GM12878 (cell line): ENCODE measurements at regions not wholly inside any gene's neighbourhood (a gene's known extent, or its start where the extent isn't known, plus 50 kb on each side); places are given as distances from the start of the nearest gene placed in this dataset.

Experiments
- ATAC-seq: fragments of 200-7000 bp; cut with Tn5 transposase; 3 replicates; pipeline ENCODE4 v1.9.1; 2020; ENCODE audit warnings: mild to moderate bottlenecking, moderate library complexity
- BruUV-seq: library from RNA; stranded (reverse); fragments of 400-500 nt; replicated peaks from 2 replicates; lab custom pipeline; 2021; lab: Mats Ljungman, UMichigan
- CTCF ChIA-PET: fragments of 300-600 bp; sonication (Branson Sonifier 250); formaldehyde crosslinking; extraction: SDS; loops from one replicate; lab custom pipeline; 2021; ENCODE audit warnings: inconsistent platforms; lab: Yijun Ruan, JAX
- POLR2A ChIA-PET: fragments of 350-600 bp; formaldehyde crosslinking; extraction: SDS; loops from one replicate; lab custom pipeline; 2021; ENCODE audit warnings: inconsistent platforms; lab: Charles Lee
- RAD21 ChIA-PET: fragments of 300-600 bp; sonication (Branson Sonifier 250); formaldehyde crosslinking; loops from one replicate; lab custom pipeline; 2023; ENCODE audit warnings: antibody characterized with exemption; ENCODE audit not compliant: unreplicated experiment; lab: Charles Lee
- SMC1A ChIA-PET: fragments of 300-600 bp; sonication (Branson Sonifier 250); formaldehyde crosslinking; loops from one replicate; lab custom pipeline; 2023; ENCODE audit not compliant: unreplicated experiment, uncharacterized antibody; lab: Charles Lee
- DNase-seq: peaks from one replicate; pipeline ENCODE4 v3.0.0-alpha.2; 2011; ENCODE audit warnings: low read depth, low spot score
- FAIRE-seq: peaks from 3 replicates; lab custom pipeline; 2011; peaks lifted over from hg19 to GRCh38; lab: Jason Lieb, UNC
- H2AFZ ChIP-seq: 2 replicates; pipeline ENCODE4 v1.6.0; 2011; ENCODE audit warnings: low read depth, low read length, control low read depth; ENCODE audit not compliant: control insufficient read depth
- H3K27ac ChIP-seq: 2 replicates; pipeline ENCODE4 v1.5.1; 2011; ENCODE audit warnings: control low read depth; ENCODE audit not compliant: control insufficient read depth, insufficient read depth
- H3K27me3 ChIP-seq, 2 experiments: replicated peaks in 1 of 2; 2 replicates each; pipeline versions ENCODE4 v1.6.0 to v1.6.1; 2011; ENCODE audit warnings: low read length in 1 of 2; ENCODE audit not compliant: control insufficient read depth in 2 of 2, insufficient read depth in 2 of 2
- H3K36me3 ChIP-seq, 2 experiments: 2 replicates each; pipeline ENCODE4 v1.5.1; 2011; ENCODE audit warnings: low read length in 1 of 2; ENCODE audit not compliant: control insufficient read depth in 2 of 2, insufficient read depth in 2 of 2
- H3K4me1 ChIP-seq: 2 replicates; pipeline ENCODE4 v1.6.1; 2011; ENCODE audit warnings: mild to moderate bottlenecking, low read length, moderate library complexity, mixed read lengths; ENCODE audit not compliant: control insufficient read depth, insufficient read depth
- H3K4me2 ChIP-seq: 2 replicates; pipeline ENCODE4 v1.6.0; 2011; ENCODE audit warnings: control low read depth; ENCODE audit not compliant: control insufficient read depth, insufficient read depth
- H3K4me3 ChIP-seq: fragments of 200-600 bp; sonication (generic); 2 replicates; pipeline ENCODE4 v1.5.1; 2016
- H3K79me2 ChIP-seq: 2 replicates; pipeline ENCODE4 v1.6.0; 2011; ENCODE audit warnings: low read length; ENCODE audit not compliant: control insufficient read depth, insufficient read depth
- H3K9ac ChIP-seq: 2 replicates; pipeline ENCODE4 v1.8.0; 2011; ENCODE audit warnings: low read length, control low read depth, mixed read lengths; ENCODE audit not compliant: control insufficient read depth, insufficient read depth
- H3K9me3 ChIP-seq: replicated peaks from 3 replicates; pipeline ENCODE4 v1.5.1; 2011; ENCODE audit warnings: mild to moderate bottlenecking, low read length; ENCODE audit not compliant: control insufficient read depth, insufficient read depth
- H4K20me1 ChIP-seq: 2 replicates; pipeline ENCODE4 v1.6.0; 2011; ENCODE audit not compliant: control insufficient read depth, insufficient read depth
- CBFB ChIP-seq: IDR thresholded peaks from 2 replicates; pipeline ENCODE4 v1.6.1; 2016; ENCODE audit warnings: antibody characterized with exemption, low read depth
- CBX3 ChIP-seq: fragments of 200-600 bp; sonication (generic); IDR thresholded peaks from 2 replicates; pipeline ENCODE4 v1.6.1; 2016; ENCODE audit warnings: low read depth, borderline replicate concordance
- JUND ChIP-seq: IDR thresholded peaks from 2 replicates; pipeline ENCODE4 v1.6.1; 2012; ENCODE audit warnings: low read depth, mild to moderate bottlenecking, low read length, improper control_type of control experiment, moderate library complexity
- NR2F1 ChIP-seq: fragments of 450-650 bp; conservative IDR thresholded peaks from 2 replicates; pipeline ENCODE4 v1.6.1; 2017; ENCODE audit warnings: mild to moderate bottlenecking
- RUNX3 ChIP-seq: IDR thresholded peaks from 2 replicates; pipeline ENCODE4 v1.6.1; 2012; ENCODE audit warnings: low read length, inconsistent platforms
- STAT3 ChIP-seq: IDR thresholded peaks from 2 replicates; pipeline ENCODE4 v1.6.1; 2011; ENCODE audit warnings: low read depth, low read length, improper control_type of control experiment
- SUZ12 ChIP-seq: fragments of 200-600 bp; sonication (generic); IDR thresholded peaks from one replicate; pipeline ENCODE4 v1.6.1; 2018; ENCODE audit warnings: antibody characterized with exemption, mild to moderate bottlenecking; ENCODE audit not compliant: unreplicated experiment
- YY1 ChIP-seq: IDR thresholded peaks from 2 replicates; pipeline ENCODE4 v1.6.1; 2011; ENCODE audit warnings: low read depth, mild to moderate bottlenecking, low read length
- ZBTB40 ChIP-seq: fragments of 450-650 bp; IDR thresholded peaks from 2 replicates; pipeline ENCODE4 v1.6.1; 2016; ENCODE audit warnings: mild to moderate bottlenecking, moderate library complexity, borderline replicate concordance
- WGBS: methylation state at CpG from one replicate; pipeline ENCODE4 v1.1.6; 2016; ENCODE audit warnings: low lambda C conversion rate; ENCODE audit not compliant: insufficient replicate concordance, insufficient coverage; ENCODE audit errors: missing lambda C conversion rate; 5-methylcytosine and 5-hydroxymethylcytosine counted together
- in situ Hi-C: fragments of 300-500 bp; cut with MboI; formaldehyde crosslinking; loops from 9 replicates; pipeline ENCODE4 v1.14.3; 2018; ENCODE audit warnings: mixed read lengths
- intact Hi-C: fragments of 100-400 bp; cut with micrococcal nuclease; formaldehyde crosslinking; loops from one replicate; pipeline ENCODE4 v1.14.2; 2022; ENCODE audit not compliant: unreplicated experiment
- TF ChIP-seq, protein P1 (sequence below): IDR thresholded peaks from 2 replicates; pipeline ENCODE4 v1.6.1; 2012; ENCODE audit warnings: low read depth, low read length, improper control_type of control experiment
- TF ChIP-seq, protein P2 (sequence below): fragments of 450-650 bp; IDR thresholded peaks from 2 replicates; pipeline ENCODE4 v1.6.1; 2018; ENCODE audit warnings: mild to moderate bottlenecking, low read depth, moderate library complexity; ENCODE audit not compliant: partially characterized antibody
- TF ChIP-seq, protein P3 (sequence below): IDR thresholded peaks from 2 replicates; pipeline ENCODE4 v1.6.1; 2012; ENCODE audit warnings: mild to moderate bottlenecking, low read depth, low read length

DNA sequence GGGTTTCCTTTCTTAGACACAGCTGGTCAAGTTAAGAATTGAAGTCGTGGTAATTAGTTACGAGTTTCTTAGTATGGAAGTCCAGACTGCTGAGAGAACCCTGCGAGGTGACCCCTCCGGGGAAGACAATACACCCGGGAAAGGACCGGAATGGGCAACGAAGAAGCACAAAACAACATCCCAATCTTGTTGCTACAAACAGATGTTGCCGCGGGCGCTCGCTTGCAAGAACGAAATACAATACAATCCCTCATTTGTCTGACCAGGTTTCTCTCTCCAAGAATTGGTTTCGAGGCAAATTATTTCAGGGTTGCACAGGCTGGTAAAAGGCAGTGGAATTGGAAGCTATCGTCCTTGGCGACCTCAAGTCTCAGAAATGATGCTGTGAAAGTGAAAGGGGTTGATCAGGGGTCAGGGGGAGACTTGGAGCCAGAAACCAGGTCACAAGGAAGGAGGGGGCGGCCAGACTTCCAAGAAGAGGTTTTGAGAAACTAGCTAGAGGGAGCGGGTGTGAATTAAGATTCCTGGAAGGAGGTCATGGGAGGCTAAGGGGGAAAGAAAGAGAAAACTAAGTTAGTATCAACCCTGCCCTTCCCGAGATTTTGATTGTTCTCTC, 401.9 kb downstream of the HRH4 start (continued):
- TF ChIP-seq RUNX3 (no peak), STAT3 (no peak), SUZ12 (no peak), CBX3 (no peak)
- TF ChIP-seq, protein P1, sequence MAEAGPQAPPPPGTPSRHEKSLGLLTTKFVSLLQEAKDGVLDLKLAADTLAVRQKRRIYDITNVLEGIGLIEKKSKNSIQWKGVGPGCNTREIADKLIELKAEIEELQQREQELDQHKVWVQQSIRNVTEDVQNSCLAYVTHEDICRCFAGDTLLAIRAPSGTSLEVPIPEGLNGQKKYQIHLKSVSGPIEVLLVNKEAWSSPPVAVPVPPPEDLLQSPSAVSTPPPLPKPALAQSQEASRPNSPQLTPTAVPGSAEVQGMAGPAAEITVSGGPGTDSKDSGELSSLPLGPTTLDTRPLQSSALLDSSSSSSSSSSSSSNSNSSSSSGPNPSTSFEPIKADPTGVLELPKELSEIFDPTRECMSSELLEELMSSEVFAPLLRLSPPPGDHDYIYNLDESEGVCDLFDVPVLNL = no peak
- TF ChIP-seq, protein P2, sequence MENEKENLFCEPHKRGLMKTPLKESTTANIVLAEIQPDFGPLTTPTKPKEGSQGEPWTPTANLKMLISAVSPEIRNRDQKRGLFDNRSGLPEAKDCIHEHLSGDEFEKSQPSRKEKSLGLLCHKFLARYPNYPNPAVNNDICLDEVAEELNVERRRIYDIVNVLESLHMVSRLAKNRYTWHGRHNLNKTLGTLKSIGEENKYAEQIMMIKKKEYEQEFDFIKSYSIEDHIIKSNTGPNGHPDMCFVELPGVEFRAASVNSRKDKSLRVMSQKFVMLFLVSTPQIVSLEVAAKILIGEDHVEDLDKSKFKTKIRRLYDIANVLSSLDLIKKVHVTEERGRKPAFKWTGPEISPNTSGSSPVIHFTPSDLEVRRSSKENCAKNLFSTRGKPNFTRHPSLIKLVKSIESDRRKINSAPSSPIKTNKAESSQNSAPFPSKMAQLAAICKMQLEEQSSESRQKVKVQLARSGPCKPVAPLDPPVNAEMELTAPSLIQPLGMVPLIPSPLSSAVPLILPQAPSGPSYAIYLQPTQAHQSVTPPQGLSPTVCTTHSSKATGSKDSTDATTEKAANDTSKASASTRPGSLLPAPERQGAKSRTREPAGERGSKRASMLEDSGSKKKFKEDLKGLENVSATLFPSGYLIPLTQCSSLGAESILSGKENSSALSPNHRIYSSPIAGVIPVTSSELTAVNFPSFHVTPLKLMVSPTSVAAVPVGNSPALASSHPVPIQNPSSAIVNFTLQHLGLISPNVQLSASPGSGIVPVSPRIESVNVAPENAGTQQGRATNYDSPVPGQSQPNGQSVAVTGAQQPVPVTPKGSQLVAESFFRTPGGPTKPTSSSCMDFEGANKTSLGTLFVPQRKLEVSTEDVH = no peak

GRCh38 chr18:24868311-24868710, 407.9 kb downstream of the HRH4 start:
- CTCF ChIA-PET = no interaction called here
- 57% methylated on average over 3 of the region's 3 CpGs for WGBS
- no peak for FAIRE-seq
- TF ChIP-seq, protein P3, sequence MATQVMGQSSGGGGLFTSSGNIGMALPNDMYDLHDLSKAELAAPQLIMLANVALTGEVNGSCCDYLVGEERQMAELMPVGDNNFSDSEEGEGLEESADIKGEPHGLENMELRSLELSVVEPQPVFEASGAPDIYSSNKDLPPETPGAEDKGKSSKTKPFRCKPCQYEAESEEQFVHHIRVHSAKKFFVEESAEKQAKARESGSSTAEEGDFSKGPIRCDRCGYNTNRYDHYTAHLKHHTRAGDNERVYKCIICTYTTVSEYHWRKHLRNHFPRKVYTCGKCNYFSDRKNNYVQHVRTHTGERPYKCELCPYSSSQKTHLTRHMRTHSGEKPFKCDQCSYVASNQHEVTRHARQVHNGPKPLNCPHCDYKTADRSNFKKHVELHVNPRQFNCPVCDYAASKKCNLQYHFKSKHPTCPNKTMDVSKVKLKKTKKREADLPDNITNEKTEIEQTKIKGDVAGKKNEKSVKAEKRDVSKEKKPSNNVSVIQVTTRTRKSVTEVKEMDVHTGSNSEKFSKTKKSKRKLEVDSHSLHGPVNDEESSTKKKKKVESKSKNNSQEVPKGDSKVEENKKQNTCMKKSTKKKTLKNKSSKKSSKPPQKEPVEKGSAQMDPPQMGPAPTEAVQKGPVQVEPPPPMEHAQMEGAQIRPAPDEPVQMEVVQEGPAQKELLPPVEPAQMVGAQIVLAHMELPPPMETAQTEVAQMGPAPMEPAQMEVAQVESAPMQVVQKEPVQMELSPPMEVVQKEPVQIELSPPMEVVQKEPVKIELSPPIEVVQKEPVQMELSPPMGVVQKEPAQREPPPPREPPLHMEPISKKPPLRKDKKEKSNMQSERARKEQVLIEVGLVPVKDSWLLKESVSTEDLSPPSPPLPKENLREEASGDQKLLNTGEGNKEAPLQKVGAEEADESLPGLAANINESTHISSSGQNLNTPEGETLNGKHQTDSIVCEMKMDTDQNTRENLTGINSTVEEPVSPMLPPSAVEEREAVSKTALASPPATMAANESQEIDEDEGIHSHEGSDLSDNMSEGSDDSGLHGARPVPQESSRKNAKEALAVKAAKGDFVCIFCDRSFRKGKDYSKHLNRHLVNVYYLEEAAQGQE = no peak
- TF ChIP-seq ZBTB40 (no peak), CBFB (no peak), NR2F1 (no peak), JUND (no peak), YY1 (no peak)

More at GRCh38 chr18:24868311-24868710, 407.9 kb downstream of the HRH4 start:
- no peaks in the 10 kb centered on the region for H3K4me1 ChIP-seq
- intact Hi-C loops (no loop called here), in situ Hi-C loops (no loop called here)
- H3K36me3 ChIP-seq = no peaks in the 10 kb centered on the region
- ChIA-PET SMC1A (no interaction called here), POLR2A (no interaction called here), RAD21 (no interaction called here)
- DNase-seq = no peak
- H4K20me1 ChIP-seq = no peaks in the 10 kb centered on the region
- H3K27ac ChIP-seq = no peak overlapping the region
- H2AFZ ChIP-seq = no peak overlapping the region
- H3K79me2 ChIP-seq = no peaks in the 10 kb centered on the region
- BruUV-seq = no TSS peak
- no peak overlapping the region for H3K9ac ChIP-seq
- no peaks in the 10 kb centered on the region; a peak in 2 of 4 replicates for H3K27me3 ChIP-seq
- H3K9me3 ChIP-seq = no peaks in the 10 kb centered on the region
- H3K4me3 ChIP-seq = no peak overlapping the region
- H3K4me2 ChIP-seq = no peak overlapping the region
- ATAC-seq = no peak
